K562 (cell line): ENCODE measurements at regions not wholly inside any gene's neighbourhood (a gene's known extent, or its start where the extent isn't known, plus 50 kb on each side); places are given as distances from the start of the nearest gene placed in this dataset.

Source experiments
- ARHGAP35 ChIP-seq: fragments of 450-650 bp; IDR thresholded peaks from 2 replicates; pipeline ENCODE4 v1.6.1; 2018; ENCODE audit not compliant: partially characterized antibody
- BACH1 ChIP-seq: fragments of 200-800 bp; sonication (Bioruptor generic); IDR thresholded peaks from 2 replicates; pipeline ENCODE4 v1.6.1; 2016; ENCODE audit warnings: missing genetic modification characterization, missing compliant biosample characterization
- CBX1 ChIP-seq: sonication (generic); IDR thresholded peaks from 2 replicates; pipeline ENCODE4 v1.6.1; 2016; ENCODE audit warnings: antibody characterized with exemption, low read depth, mild to moderate bottlenecking
- CBX2 ChIP-seq: fragments of 200-600 bp; sonication (generic); IDR thresholded peaks from one replicate; pipeline ENCODE4 v1.6.1; 2012; ENCODE audit warnings: mild to moderate bottlenecking, low read length, inconsistent platforms; ENCODE audit not compliant: insufficient read depth, poor library complexity, severe bottlenecking
- CXXC5 ChIP-seq: fragments of 250-450 bp; sonication (Bioruptor Pico); IDR thresholded peaks from 2 replicates; pipeline ENCODE4 v1.8.0; 2022; ENCODE audit warnings: inconsistent platforms, mild to moderate bottlenecking, moderate library complexity
- DACH1 ChIP-seq: fragments of 450-650 bp; IDR thresholded peaks from 2 replicates; pipeline ENCODE4 v1.6.1; 2018; ENCODE audit not compliant: partially characterized antibody
- HDAC1 ChIP-seq, 2 experiments: fragments of 450-650 bp; IDR thresholded peaks; 2 replicates each; pipeline ENCODE4 v1.6.1; 2016 to 2017; ENCODE audit warnings: inconsistent platforms in 1 of 2, mild to moderate bottlenecking in 1 of 2, moderate library complexity in 1 of 2
- HOXB6 ChIP-seq: fragments of 250-450 bp; sonication (Bioruptor Pico); IDR thresholded peaks from 2 replicates; pipeline ENCODE4 v1.5.1; 2022; ENCODE audit warnings: mild to moderate bottlenecking, borderline replicate concordance
- MAFF ChIP-seq: IDR thresholded peaks from 2 replicates; pipeline ENCODE4 v1.6.1; 2012; ENCODE audit warnings: low read length, improper control_type of control experiment
- PTBP1 ChIP-seq: fragments of 200-400 bp; formaldehyde crosslinking; IDR thresholded peaks from 2 replicates; pipeline ENCODE4 v1.6.1; 2017; ENCODE audit warnings: low read depth, low read length
- RAD51 ChIP-seq: fragments of 450-650 bp; IDR thresholded peaks from 2 replicates; pipeline ENCODE4 v1.7.1; 2016; ENCODE audit warnings: low read depth, mild to moderate bottlenecking, borderline replicate concordance
- RFX5 ChIP-seq: IDR thresholded peaks from 2 replicates; pipeline ENCODE4 v1.6.1; 2011; ENCODE audit warnings: low read depth, mild to moderate bottlenecking, improper control_type of control experiment, low read length
- RNF2 ChIP-seq: sonication (generic); IDR thresholded peaks from 2 replicates; pipeline ENCODE4 v1.6.1; 2016
- SAFB2 ChIP-seq: fragments of 200-400 bp; formaldehyde crosslinking; IDR thresholded peaks from 2 replicates; pipeline ENCODE4 v1.6.1; 2018; ENCODE audit warnings: borderline replicate concordance, low read length, low read depth, moderate library complexity; ENCODE audit not compliant: severe bottlenecking
- SLC30A9 ChIP-seq: fragments of 250-450 bp; sonication (Bioruptor Pico); IDR thresholded peaks from 2 replicates; pipeline ENCODE4 v1.8.0; 2022; ENCODE audit warnings: mild to moderate bottlenecking, moderate library complexity
- STAT5B ChIP-seq: fragments of 250-450 bp; sonication (Bioruptor Pico); IDR thresholded peaks from 2 replicates; pipeline ENCODE4 v1.8.0; 2021; ENCODE audit warnings: mild to moderate bottlenecking, inconsistent platforms
- STAT6 ChIP-seq: sonication (generic); formaldehyde crosslinking; IDR thresholded peaks from 2 replicates; pipeline ENCODE4 v1.8.1; 2023; ENCODE audit warnings: mild to moderate bottlenecking, missing genetic modification reagents
- TAF1 ChIP-seq: IDR thresholded peaks from 2 replicates; pipeline ENCODE4 v1.6.1; 2011; ENCODE audit warnings: mild to moderate bottlenecking, low read length, moderate library complexity; ENCODE audit not compliant: insufficient read depth, control insufficient read depth, severe bottlenecking; ENCODE audit errors: extremely low read depth
- TBL1XR1 ChIP-seq, 2 experiments: IDR thresholded peaks; 2 replicates each; pipeline ENCODE4 v1.6.1; 2012; ENCODE audit warnings: improper control_type of control experiment in 2 of 2, low read length in 2 of 2, mild to moderate bottlenecking in 1 of 2
- TBP ChIP-seq: optimal IDR thresholded peaks from 2 replicates; pipeline ENCODE3; 2011; ENCODE audit warnings: low read depth, low read length, improper control_type of control experiment
- THAP12 ChIP-seq: fragments of 250-450 bp; sonication (Bioruptor Pico); IDR thresholded peaks from 2 replicates; pipeline ENCODE4 v1.9.0; 2021; ENCODE audit warnings: mild to moderate bottlenecking, inconsistent platforms
- ZNF717 ChIP-seq: fragments of 250-450 bp; sonication (Bioruptor Pico); IDR thresholded peaks from 2 replicates; pipeline ENCODE4 v1.5.0; 2021
- TF ChIP-seq, protein P1 (sequence below), 2 experiments: fragments of 450-650 bp; IDR thresholded peaks; 2 replicates each; pipeline ENCODE4 v1.6.1; 2016

DNA sequence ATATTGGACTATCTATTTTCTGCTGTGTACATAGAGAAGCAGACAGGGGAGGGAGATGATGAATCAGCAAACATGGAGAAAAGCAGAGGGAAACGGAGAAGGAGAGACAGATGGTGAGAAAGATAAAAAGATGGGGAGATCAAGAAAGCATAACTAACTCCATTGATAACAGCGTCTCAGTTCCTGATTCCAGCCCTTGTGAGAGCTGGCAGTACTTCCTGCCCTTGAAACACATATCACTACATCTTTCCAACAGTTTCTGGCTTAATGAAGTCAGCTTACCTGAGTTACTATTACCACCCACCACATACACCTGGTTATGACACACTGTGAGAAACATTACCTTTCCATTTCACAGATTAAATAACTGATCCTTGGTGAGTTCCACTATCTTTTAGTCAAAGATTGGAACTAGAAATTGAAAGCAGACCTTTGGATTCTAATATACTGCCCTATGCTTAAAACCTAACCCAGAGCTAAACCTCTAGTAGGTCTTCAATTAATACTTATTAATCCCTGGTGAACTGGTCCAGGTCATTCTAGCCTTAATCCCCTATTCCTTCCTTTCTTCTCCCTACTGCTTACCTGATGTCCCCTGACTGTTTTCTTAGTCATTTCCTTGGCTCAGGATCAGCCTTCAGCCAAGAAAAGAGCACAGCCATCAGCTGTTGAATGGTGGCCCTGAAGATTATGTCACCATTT, 346.6 kb upstream of the CCL2 start (continued):
- TF ChIP-seq TAF1 (no peak), RFX5 (no peak), SLC30A9 (peak; percentile 72; the same call in 1 of the 2 replicates), CBX2 (no peak), TBP (no peak), BACH1 (peak; percentile 71; the same call in 1 of the 2 replicates), STAT5B (CRISPR knock-in tag) (peak; percentile 85), THAP12 (CRISPR knock-in tag) (no peak), CBX1 (no peak), ARHGAP35 (no peak), SAFB2 (no peak), CXXC5 (peak; percentile 95), HDAC1 (IDR thresholded peaks at IDR 0.05) (peak in 1 of 2 experiments; percentile 63; a peak in 2 of 4 replicates), RNF2 (no peak), STAT6 (CRISPR knock-in tag) (no peak), HOXB6 (peak; percentile 63; the same call in 1 of the 2 replicates), ZNF717 (CRISPR knock-in tag) (peak; percentile 85; the same call in 1 of the 2 replicates), TBL1XR1 (IDR thresholded peaks at IDR 0.05; ENCODE audit: low read length in 2 of 2) (peak in 1 of 2 experiments; percentile 57; a peak in 1 of 4 replicates), RAD51 (no peak), MAFF (peak; percentile 75; the same call in 1 of the 2 replicates), DACH1 (peak; percentile 71), PTBP1 (no peak)
- TF ChIP-seq, protein P1, sequence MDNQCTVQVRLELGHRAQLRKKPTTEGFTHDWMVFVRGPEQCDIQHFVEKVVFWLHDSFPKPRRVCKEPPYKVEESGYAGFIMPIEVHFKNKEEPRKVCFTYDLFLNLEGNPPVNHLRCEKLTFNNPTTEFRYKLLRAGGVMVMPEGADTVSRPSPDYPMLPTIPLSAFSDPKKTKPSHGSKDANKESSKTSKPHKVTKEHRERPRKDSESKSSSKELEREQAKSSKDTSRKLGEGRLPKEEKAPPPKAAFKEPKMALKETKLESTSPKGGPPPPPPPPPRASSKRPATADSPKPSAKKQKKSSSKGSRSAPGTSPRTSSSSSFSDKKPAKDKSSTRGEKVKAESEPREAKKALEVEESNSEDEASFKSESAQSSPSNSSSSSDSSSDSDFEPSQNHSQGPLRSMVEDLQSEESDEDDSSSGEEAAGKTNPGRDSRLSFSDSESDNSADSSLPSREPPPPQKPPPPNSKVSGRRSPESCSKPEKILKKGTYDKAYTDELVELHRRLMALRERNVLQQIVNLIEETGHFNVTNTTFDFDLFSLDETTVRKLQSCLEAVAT (IDR thresholded peaks at IDR 0.05) = no peak
